ENCODE measurements at regions not wholly inside any gene's neighbourhood (a gene's known extent, or its start where the extent isn't known, plus 50 kb on each side); places are given as distances from the start of the nearest gene placed in this dataset.

DNA sequence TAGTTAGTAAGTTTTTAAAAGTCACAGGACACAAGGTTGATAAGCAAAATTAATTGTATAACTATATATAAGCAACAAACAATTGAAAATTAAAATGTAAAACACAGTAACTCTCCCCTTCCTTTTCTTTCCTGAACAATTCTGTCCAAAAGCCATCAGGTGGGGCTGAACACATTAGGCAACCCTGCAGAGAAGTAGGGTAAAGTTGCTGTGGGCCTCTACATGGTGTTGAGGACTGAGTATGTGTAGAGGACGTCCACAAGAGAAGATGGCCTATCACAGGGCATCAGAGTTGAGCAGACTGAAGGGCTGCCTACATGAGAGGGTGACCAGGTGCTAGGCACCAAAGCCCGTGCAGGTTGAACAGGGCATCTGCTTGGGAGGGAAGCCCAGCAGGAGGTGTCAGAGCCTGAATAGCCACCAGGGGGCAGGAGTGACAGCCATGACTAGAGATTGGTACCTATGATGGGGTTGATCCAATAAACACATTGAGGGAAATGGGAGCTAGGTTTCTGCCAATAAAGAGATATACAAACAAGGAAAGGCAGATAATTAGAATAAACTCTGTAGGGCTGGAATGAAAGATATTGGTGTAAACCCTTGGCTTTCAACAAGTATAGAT, 415.1 kb downstream of the NPIPA8 start (continued):
- TF ChIP-seq HHEX (CRISPR knock-in tag; IDR thresholded peaks at IDR 0.05) (no peak), ZNF589 (CRISPR knock-in tag; conservative IDR thresholded peaks at IDR 0.05) (no peak), EP300 (IDR thresholded peaks at IDR 0.05; ENCODE audit: low read depth in 2 of 2, low read length in 2 of 2) (no peak), EP300 (CRISPR knock-in tag; IDR thresholded peaks at IDR 0.05; ENCODE audit: borderline replicate concordance) (no peak), STAG1 (CRISPR knock-in tag; IDR thresholded peaks at IDR 0.05) (peak; percentile 81), ZKSCAN1 (IDR thresholded peaks at IDR 0.05; ENCODE audit: low read length) (peak; percentile 37; the same call in 1 of the 2 replicates), HCFC1 (IDR thresholded peaks at IDR 0.05; ENCODE audit: low read depth, low read length) (no peak), ZNF567 (CRISPR knock-in tag; IDR thresholded peaks at IDR 0.05; ENCODE audit: borderline replicate concordance) (no peak), REL (CRISPR knock-in tag; conservative IDR thresholded peaks at IDR 0.05) (no peak), NCOA5 (CRISPR knock-in tag; IDR thresholded peaks at IDR 0.05) (no peak), ZFP36 (IDR thresholded peaks at IDR 0.05; ENCODE audit: borderline replicate concordance, low read depth, low read length, partially characterized antibody) (peak; percentile 10), HMG20B (CRISPR knock-in tag; conservative IDR thresholded peaks at IDR 0.05) (no peak), ARID2 (CRISPR knock-in tag; IDR thresholded peaks at IDR 0.05; ENCODE audit: borderline replicate concordance) (no peak), MIER2 (CRISPR knock-in tag; IDR thresholded peaks at IDR 0.05) (no peak), ETV6 (CRISPR knock-in tag; conservative IDR thresholded peaks at IDR 0.05) (no peak), TAF1 (CRISPR knock-in tag; IDR thresholded peaks at IDR 0.05) (no peak), GATA4 (IDR thresholded peaks at IDR 0.05; ENCODE audit: borderline replicate concordance, low read depth) (no peak), XRCC5 (optimal IDR thresholded peaks at IDR 0.05; ENCODE audit: low read length) (peak; percentile 75)
- TF ChIP-seq, protein P1, sequence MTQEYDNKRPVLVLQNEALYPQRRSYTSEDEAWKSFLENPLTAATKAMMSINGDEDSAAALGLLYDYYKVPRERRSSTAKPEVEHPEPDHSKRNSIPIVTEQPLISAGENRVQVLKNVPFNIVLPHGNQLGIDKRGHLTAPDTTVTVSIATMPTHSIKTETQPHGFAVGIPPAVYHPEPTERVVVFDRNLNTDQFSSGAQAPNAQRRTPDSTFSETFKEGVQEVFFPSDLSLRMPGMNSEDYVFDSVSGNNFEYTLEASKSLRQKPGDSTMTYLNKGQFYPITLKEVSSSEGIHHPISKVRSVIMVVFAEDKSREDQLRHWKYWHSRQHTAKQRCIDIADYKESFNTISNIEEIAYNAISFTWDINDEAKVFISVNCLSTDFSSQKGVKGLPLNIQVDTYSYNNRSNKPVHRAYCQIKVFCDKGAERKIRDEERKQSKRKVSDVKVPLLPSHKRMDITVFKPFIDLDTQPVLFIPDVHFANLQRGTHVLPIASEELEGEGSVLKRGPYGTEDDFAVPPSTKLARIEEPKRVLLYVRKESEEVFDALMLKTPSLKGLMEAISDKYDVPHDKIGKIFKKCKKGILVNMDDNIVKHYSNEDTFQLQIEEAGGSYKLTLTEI (CRISPR knock-in tag; conservative IDR thresholded peaks at IDR 0.05), result no peak
- TF ChIP-seq, protein P2, sequence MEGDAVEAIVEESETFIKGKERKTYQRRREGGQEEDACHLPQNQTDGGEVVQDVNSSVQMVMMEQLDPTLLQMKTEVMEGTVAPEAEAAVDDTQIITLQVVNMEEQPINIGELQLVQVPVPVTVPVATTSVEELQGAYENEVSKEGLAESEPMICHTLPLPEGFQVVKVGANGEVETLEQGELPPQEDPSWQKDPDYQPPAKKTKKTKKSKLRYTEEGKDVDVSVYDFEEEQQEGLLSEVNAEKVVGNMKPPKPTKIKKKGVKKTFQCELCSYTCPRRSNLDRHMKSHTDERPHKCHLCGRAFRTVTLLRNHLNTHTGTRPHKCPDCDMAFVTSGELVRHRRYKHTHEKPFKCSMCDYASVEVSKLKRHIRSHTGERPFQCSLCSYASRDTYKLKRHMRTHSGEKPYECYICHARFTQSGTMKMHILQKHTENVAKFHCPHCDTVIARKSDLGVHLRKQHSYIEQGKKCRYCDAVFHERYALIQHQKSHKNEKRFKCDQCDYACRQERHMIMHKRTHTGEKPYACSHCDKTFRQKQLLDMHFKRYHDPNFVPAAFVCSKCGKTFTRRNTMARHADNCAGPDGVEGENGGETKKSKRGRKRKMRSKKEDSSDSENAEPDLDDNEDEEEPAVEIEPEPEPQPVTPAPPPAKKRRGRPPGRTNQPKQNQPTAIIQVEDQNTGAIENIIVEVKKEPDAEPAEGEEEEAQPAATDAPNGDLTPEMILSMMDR (CRISPR knock-in tag; IDR thresholded peaks at IDR 0.05), result peak; percentile 91
- TF ChIP-seq, protein P3, sequence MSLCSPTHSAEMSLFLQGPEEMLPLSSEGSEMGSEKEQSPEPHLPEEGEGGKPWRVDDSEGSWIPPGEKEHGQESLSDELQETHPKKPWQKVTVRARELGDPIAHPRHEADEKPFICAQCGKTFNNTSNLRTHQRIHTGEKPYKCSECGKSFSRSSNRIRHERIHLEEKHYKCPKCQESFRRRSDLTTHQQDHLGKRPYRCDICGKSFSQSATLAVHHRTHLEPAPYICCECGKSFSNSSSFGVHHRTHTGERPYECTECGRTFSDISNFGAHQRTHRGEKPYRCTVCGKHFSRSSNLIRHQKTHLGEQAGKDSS (CRISPR knock-in tag; IDR thresholded peaks at IDR 0.05; ENCODE audit: borderline replicate concordance, low read depth), result no peak
- TF ChIP-seq, protein P4, sequence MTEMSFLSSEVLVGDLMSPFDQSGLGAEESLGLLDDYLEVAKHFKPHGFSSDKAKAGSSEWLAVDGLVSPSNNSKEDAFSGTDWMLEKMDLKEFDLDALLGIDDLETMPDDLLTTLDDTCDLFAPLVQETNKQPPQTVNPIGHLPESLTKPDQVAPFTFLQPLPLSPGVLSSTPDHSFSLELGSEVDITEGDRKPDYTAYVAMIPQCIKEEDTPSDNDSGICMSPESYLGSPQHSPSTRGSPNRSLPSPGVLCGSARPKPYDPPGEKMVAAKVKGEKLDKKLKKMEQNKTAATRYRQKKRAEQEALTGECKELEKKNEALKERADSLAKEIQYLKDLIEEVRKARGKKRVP (CRISPR knock-in tag; IDR thresholded peaks at IDR 0.05), result 0 out of 4 replicates have a peak, but pooled peaks of 1 of the 2 experiments have one; percentile 25

All from HepG2 (cell line).